HCT116 (cell line): ENCODE measurements at regions not wholly inside any gene's neighbourhood (a gene's known extent, or its start where the extent isn't known, plus 50 kb on each side); places are given as distances from the start of the nearest gene placed in this dataset.

Source experiments
- ATAC-seq: fragments of 200-7000 bp; cut with Tn5 transposase; 2 replicates; pipeline ENCODE4 v1.9.1; 2020; ENCODE audit warnings: mild to moderate bottlenecking, moderate library complexity
- BruUV-seq: library from RNA; stranded (reverse); fragments of 400-500 nt; replicated peaks from 2 replicates; lab custom pipeline; 2021; lab: Mats Ljungman, UMichigan
- CTCF ChIA-PET: fragments of 300-600 bp; sonication (Branson Sonifier 250); formaldehyde crosslinking; loops from one replicate; lab custom pipeline; 2021; ENCODE audit warnings: antibody characterized with exemption; lab: Charles Lee
- POLR2A ChIA-PET: fragments of 300-600, 350-600 bp; sonication (Branson Sonifier 250); formaldehyde crosslinking; loops from one replicate; lab custom pipeline; 2021; ENCODE audit warnings: antibody characterized with exemption; lab: Charles Lee
- RAD21 ChIA-PET, 2 experiments: fragments of 300-600 bp; sonication (Branson Sonifier 250); formaldehyde crosslinking; loops; one replicate each; lab custom pipeline; 2023; ENCODE audit warnings: low total read pairs in 2 of 2; ENCODE audit not compliant: uncharacterized antibody in 2 of 2, unreplicated experiment in 2 of 2, low non-redundant PET in 1 of 2; lab: Charles Lee
- DNase-seq: peaks from one replicate; pipeline ENCODE4 v3.0.0-alpha.2; 2010; ENCODE audit warnings: low read depth, low spot score
- H2AFZ ChIP-seq: fragments of 200-600 bp; shearing (Covaris generic), sonication (generic); 2 replicates; pipeline ENCODE4 v1.6.1; 2017; ENCODE audit warnings: low read depth, mixed run types, mixed read lengths, antibody characterized with exemption, low read length; ENCODE audit not compliant: poor library complexity, severe bottlenecking
- H3K27ac ChIP-seq: 2 replicates; pipeline ENCODE4 v1.5.1; 2012; ENCODE audit warnings: low read depth, low read length
- H3K27me3 ChIP-seq: fragments of 200-600 bp; sonication (generic); 2 replicates; pipeline ENCODE4 v1.6.1; 2016; ENCODE audit warnings: mixed run types, low read length, mixed read lengths; ENCODE audit not compliant: insufficient read depth
- H3K36me3 ChIP-seq, 2 experiments: fragments of 200-500 bp in 1 of 2; fragments of 200-600 bp in 1 of 2; sonication (Bioruptor generic) in 1 of 2; sonication (generic) in 1 of 2; 2 replicates each; pipeline versions ENCODE4 v1.5.1 to v1.6.1; 2014 to 2016; ENCODE audit warnings: low read length in 2 of 2, inconsistent platforms in 1 of 2, mixed read lengths in 1 of 2, mixed run types in 1 of 2; ENCODE audit not compliant: insufficient read depth in 2 of 2, control insufficient read depth in 1 of 2
- H3K4me1 ChIP-seq, 2 experiments: fragments of 200-600 bp in 1 of 2; sonication (generic) in 1 of 2; 2 replicates each; pipeline versions ENCODE4 v1.5.1 to v1.6.1; 2012 to 2017; ENCODE audit warnings: low read length in 2 of 2, inconsistent platforms in 1 of 2, mild to moderate bottlenecking in 1 of 2, mixed read lengths in 1 of 2, mixed run types in 1 of 2, moderate library complexity in 1 of 2; ENCODE audit not compliant: insufficient read depth in 2 of 2, control insufficient read depth in 1 of 2
- H3K4me2 ChIP-seq: fragments of 200-600 bp; sonication (generic); 2 replicates; pipeline ENCODE4 v1.6.1; 2017; ENCODE audit warnings: mixed run types, low read length, mixed read lengths
- H3K4me3 ChIP-seq, 2 experiments: fragments of 200-600 bp in 1 of 2; sonication (generic) in 1 of 2; replicated peaks in 1 of 2; 2 replicates each; pipeline ENCODE4 v1.5.1; 2011 to 2016; ENCODE audit warnings: low read length in 2 of 2, control low read depth in 1 of 2, low read depth in 1 of 2, mild to moderate bottlenecking in 1 of 2, mixed read lengths in 1 of 2, mixed run types in 1 of 2
- H3K79me2 ChIP-seq: fragments of 200-600 bp; sonication (generic); 2 replicates; pipeline ENCODE4 v1.6.1; 2017; ENCODE audit warnings: mild to moderate bottlenecking, mixed run types, low read length, moderate library complexity, mixed read lengths; ENCODE audit not compliant: insufficient read depth
- H3K9ac ChIP-seq: fragments of 200-600 bp; sonication (generic); 2 replicates; pipeline ENCODE4 v1.6.1; 2016; ENCODE audit warnings: low read length, mixed read lengths
- H3K9me2 ChIP-seq: fragments of 200-600 bp; sonication (generic), shearing (Covaris generic); 2 replicates; pipeline ENCODE4 v1.6.1; 2017; ENCODE audit warnings: mixed run types, mild to moderate bottlenecking, moderate library complexity; ENCODE audit not compliant: insufficient read depth
- H3K9me3 ChIP-seq, 2 experiments: fragments of 200-500 bp in 1 of 2; fragments of 200-600 bp in 1 of 2; sonication (Bioruptor generic) in 1 of 2; sonication (generic) in 1 of 2; 2 replicates each; pipeline ENCODE4 v1.6.1; 2014 to 2017; ENCODE audit warnings: low read length in 2 of 2, mixed read lengths in 2 of 2, inconsistent platforms in 1 of 2, low read depth in 1 of 2, mild to moderate bottlenecking in 1 of 2, mixed run types in 1 of 2, moderate library complexity in 1 of 2; ENCODE audit not compliant: control insufficient read depth in 1 of 2, insufficient read depth in 1 of 2
- H4K20me1 ChIP-seq: fragments of 200-600 bp; sonication (generic), shearing (Covaris generic); 2 replicates; pipeline ENCODE4 v1.6.1; 2017; ENCODE audit warnings: mixed run types, mild to moderate bottlenecking, moderate library complexity; ENCODE audit not compliant: insufficient read depth
- CBX3 ChIP-seq: IDR thresholded peaks from 2 replicates; pipeline ENCODE4 v1.6.1; 2012; ENCODE audit warnings: low read depth
- POLR2AphosphoS5 ChIP-seq: IDR thresholded peaks from 2 replicates; pipeline ENCODE4 v1.6.1; 2011; ENCODE audit warnings: mild to moderate bottlenecking, low read depth, low read length, moderate library complexity
- RAD21 ChIP-seq: IDR thresholded peaks from 2 replicates; pipeline ENCODE4 v1.6.1; 2012; ENCODE audit warnings: low read depth, mild to moderate bottlenecking
- SRF ChIP-seq: IDR thresholded peaks from 2 replicates; pipeline ENCODE4 v1.6.1; 2012; ENCODE audit warnings: low read depth
- TCF7L2 ChIP-seq: IDR thresholded peaks from 2 replicates; pipeline ENCODE4 v1.7.0; 2011; ENCODE audit warnings: borderline replicate concordance, inconsistent platforms; ENCODE audit not compliant: insufficient read depth, insufficient read length; ENCODE audit errors: extremely low read depth
- YY1 ChIP-seq: IDR thresholded peaks from 2 replicates; pipeline ENCODE4 v1.6.1; 2011; ENCODE audit warnings: low read length, low read depth, moderate library complexity, mild to moderate bottlenecking; ENCODE audit not compliant: insufficient replicate concordance; ENCODE audit errors: extremely low read depth
- intact Hi-C: fragments of 100-400 bp; cut with micrococcal nuclease; formaldehyde crosslinking; loops from 2 replicates; pipeline ENCODE4 v1.10.0; 2022
- TF ChIP-seq, protein P1 (sequence below): IDR thresholded peaks from 2 replicates; pipeline ENCODE4 v1.6.1; 2012; ENCODE audit warnings: low read depth

DNA sequence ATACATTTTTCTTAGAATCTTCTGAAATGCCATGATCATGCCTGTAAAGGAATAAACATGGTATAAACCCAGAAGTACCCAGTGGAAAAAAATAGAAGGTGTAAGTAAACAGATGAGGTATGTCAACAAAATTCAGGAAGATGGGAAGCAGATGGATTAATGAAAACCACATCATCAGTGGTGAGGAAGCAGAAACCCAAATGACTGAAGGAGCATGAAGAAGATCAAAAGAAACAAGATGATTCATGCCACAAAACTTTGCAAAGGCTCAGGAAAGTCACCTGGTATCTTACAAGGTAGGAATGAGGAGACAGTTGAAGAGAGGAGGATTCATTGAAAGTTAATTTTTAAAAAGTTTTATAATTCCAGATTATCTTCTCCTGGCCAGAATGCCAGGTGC is 132.8 kb upstream of the PAPPA start:
- CTCF ChIA-PET = no interaction called here
- no peak; the same call in 1 of the 2 replicates for ATAC-seq

DNA sequence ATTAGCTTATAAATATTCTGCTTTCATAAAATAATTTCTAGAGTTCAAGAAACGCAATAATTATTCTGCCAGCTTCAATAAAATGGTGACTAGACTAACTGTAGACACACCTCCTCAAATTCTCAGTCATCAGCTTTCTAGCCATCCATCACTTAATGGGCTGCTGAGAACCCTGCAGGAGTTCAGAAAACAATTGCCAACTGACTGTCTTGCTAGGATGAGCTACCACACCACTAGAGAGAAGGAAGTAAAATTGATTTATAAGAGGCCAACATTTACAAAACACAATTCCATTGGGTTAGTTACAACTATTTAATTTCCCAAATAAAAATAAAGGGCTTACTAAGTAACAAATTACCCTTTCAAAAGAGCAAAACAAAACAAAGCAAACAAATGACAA is 126.5 kb upstream of the PAPPA start:
- H3K79me2 ChIP-seq = no peaks in the 10 kb centered on the region
- no peak overlapping the region for H2AFZ ChIP-seq
- H4K20me1 ChIP-seq = no peaks in the 10 kb centered on the region
- intact Hi-C loops = no loop called here
- BruUV-seq = no TSS peak
- TF ChIP-seq YY1 = no peak
- TF ChIP-seq, protein P1, sequence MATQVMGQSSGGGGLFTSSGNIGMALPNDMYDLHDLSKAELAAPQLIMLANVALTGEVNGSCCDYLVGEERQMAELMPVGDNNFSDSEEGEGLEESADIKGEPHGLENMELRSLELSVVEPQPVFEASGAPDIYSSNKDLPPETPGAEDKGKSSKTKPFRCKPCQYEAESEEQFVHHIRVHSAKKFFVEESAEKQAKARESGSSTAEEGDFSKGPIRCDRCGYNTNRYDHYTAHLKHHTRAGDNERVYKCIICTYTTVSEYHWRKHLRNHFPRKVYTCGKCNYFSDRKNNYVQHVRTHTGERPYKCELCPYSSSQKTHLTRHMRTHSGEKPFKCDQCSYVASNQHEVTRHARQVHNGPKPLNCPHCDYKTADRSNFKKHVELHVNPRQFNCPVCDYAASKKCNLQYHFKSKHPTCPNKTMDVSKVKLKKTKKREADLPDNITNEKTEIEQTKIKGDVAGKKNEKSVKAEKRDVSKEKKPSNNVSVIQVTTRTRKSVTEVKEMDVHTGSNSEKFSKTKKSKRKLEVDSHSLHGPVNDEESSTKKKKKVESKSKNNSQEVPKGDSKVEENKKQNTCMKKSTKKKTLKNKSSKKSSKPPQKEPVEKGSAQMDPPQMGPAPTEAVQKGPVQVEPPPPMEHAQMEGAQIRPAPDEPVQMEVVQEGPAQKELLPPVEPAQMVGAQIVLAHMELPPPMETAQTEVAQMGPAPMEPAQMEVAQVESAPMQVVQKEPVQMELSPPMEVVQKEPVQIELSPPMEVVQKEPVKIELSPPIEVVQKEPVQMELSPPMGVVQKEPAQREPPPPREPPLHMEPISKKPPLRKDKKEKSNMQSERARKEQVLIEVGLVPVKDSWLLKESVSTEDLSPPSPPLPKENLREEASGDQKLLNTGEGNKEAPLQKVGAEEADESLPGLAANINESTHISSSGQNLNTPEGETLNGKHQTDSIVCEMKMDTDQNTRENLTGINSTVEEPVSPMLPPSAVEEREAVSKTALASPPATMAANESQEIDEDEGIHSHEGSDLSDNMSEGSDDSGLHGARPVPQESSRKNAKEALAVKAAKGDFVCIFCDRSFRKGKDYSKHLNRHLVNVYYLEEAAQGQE = no peak
- TF ChIP-seq POLR2AphosphoS5 = no peak
- TF ChIP-seq SRF = no peak
- H3K27ac ChIP-seq = no peak overlapping the region
- ChIA-PET CTCF (no interaction called here), RAD21 (no interaction called here), POLR2A (no interaction called here)
- H3K4me1 ChIP-seq = peaks cover 0 to 6% of the 10 kb centered on the region in 2 experiments; a peak in 1 of 4 replicates
- no peak overlapping the region for H3K4me3 ChIP-seq
- DNase-seq = no peak
- H3K36me3 ChIP-seq = no peaks in the 10 kb centered on the region
- ATAC-seq = no peak
- no peak overlapping the region for H3K9ac ChIP-seq
- H3K9me2 ChIP-seq = no peaks in the 10 kb centered on the region
- no peak overlapping the region for H3K4me2 ChIP-seq
- no peaks in the 10 kb centered on the region for H3K9me3 ChIP-seq
- H3K27me3 ChIP-seq = no peaks in the 10 kb centered on the region

More for the DNA sequence above, 132.8 kb upstream of the PAPPA start:
- peaks cover 0 to 7% of the 10 kb centered on the region in 2 experiments; a peak in 1 of 4 replicates for H3K4me1 ChIP-seq
- H3K9me2 ChIP-seq = no peaks in the 10 kb centered on the region
- no peaks in the 10 kb centered on the region for H3K36me3 ChIP-seq
- no peak for DNase-seq
- BruUV-seq = no TSS peak
- H4K20me1 ChIP-seq = no peaks in the 10 kb centered on the region
- no peak overlapping the region for H2AFZ ChIP-seq
- no peaks in the 10 kb centered on the region for H3K9me3 ChIP-seq
- intact Hi-C loops = no loop called here
- H3K4me3 ChIP-seq = no peak overlapping the region
- RAD21 ChIA-PET = no interaction called here
- no peaks in the 10 kb centered on the region for H3K27me3 ChIP-seq
- H3K27ac ChIP-seq = no peak overlapping the region
- H3K9ac ChIP-seq = no peak overlapping the region
- no peak for TF ChIP-seq SRF
- TF ChIP-seq RAD21 = no peak
- TF ChIP-seq TCF7L2 = no peak
- TF ChIP-seq CBX3 = no peak
- no peak overlapping the region; the same call in 1 of the 2 replicates for H3K4me2 ChIP-seq
- no peaks in the 10 kb centered on the region for H3K79me2 ChIP-seq
- POLR2A ChIA-PET = no interaction called here
